HG03521 (cell line): ENCODE measurements at regions not wholly inside any gene's neighbourhood (a gene's known extent, or its start where the extent isn't known, plus 50 kb on each side); places are given as distances from the start of the nearest gene placed in this dataset.
A peak's percentile ranks its signal among the peaks of the same experiment; 100 is the strongest.
"Not testable (repeated sequence)": the region's sequence is repeated elsewhere in the genome, so short reads cannot be mapped to it uniquely, and the experiment has no call there.

ENCODE experiments used
- ATAC-seq: cut with Tn5 transposase; IDR thresholded peaks from one replicate; pipeline ENCODE4 v1.9.1; 2021; ENCODE audit warnings: mild to moderate bottlenecking, moderate library complexity; ENCODE audit not compliant: unreplicated experiment

- not testable (repeated sequence) for ATAC-seq
Observed at GRCh38 chr7:76971201-76971600, 61.0 kb downstream of the SPDYE17 start.

GRCh38 chr7:76969892-76970291, 62.3 kb downstream of the SPDYE17 start:
- not testable (repeated sequence) for ATAC-seq

DNA sequence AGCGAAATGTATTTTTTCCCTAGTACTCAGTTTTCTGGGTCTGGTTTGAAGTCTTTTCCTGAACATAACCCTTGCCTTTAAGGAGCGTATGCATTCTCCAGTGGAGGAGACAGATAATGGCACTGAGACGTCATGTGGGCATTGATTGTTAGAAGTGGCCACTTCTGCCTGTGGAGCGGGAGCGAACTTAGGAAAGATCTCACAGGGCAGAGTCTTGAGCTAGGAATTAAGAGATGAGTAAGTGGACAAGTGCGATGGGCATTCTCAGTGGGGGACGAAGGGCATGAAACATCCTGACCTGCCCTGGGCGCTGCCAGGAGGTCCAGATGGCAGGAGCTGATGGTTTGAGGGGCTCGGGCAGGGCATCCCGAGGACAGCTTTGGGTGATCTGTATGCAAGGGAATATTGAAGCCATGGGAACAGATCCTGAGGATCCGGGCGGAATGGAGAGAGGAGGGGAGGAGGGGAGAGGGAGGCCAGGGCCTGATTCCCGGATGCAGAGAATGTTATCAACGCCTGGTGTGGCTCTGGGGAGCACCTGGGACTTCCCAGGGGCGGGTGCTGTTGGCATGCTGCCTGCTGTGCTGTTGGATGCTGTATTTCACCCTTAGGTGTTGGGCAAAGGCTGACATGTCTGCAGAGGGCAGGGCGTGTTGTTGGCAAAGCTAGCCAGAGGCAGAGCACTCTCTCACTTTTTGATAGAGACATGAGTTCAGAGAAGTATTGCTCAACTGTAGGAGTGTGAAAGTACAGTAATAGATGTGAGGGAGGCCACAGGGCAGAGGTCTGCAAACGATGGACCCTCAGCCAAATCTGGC, 66.2 kb downstream of the SPDYE17 start:
- ATAC-seq: not testable (repeated sequence)

DNA sequence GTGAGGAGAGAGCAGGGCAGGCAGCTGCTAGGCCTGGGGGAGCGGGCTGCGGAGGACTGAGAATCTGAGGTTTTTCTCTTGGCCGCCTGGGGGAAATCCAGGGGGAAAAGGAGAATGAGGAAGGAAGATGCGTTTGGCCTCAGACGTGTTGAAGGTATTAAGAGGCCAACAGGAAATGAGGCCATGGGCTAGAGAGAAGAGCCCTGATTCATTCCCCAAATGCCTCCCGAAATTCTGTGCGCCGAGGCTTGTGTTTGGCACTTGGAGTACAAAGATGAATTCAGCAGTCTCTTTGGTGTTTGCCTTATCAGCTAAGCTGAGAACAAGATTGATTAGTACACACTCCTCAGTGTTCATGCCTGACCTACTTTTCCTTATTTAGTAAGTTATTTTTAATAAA, 68.1 kb downstream of the SPDYE17 start:
- ATAC-seq: not testable (repeated sequence)

GRCh38 chr7:76963061-76963460, 69.1 kb downstream of the SPDYE17 start:
- not testable (repeated sequence) for ATAC-seq

- peak; percentile 12 for ATAC-seq
Observed at GRCh38 chr7:76960400-76960986, 71.7 kb downstream of the SPDYE17 start.

GRCh38 chr7:76959573-76960399, 72.4 kb downstream of the SPDYE17 start:
- ATAC-seq: peak; percentile 97

- ATAC-seq: not testable (repeated sequence)
Observed at GRCh38 chr7:76956531-76956930, 75.6 kb downstream of the SPDYE17 start.

DNA sequence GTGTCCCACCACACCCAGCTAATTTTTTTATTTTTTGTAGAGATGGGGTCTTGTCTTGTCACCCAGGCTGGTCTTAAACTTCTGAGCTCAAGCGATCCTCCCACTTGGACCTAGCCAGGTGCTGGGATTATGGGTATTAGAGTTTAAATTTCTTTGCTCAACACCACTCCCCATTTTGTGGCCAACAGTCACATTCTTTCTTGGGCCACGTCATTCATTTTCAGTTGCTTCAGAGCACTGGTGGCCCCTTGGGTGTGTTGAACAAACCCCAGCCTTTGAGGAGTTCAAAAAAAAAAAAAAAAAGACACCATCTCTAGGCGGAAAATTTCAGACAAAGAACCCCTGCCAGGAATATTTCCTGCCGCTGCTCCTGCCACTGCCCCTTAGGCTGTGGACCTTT, 77.0 kb downstream of the SPDYE17 start:
- not testable (repeated sequence) for ATAC-seq

GRCh38 chr7:76944603-76945002, 87.6 kb downstream of the SPDYE17 start:
- peak; percentile 65 for ATAC-seq

DNA sequence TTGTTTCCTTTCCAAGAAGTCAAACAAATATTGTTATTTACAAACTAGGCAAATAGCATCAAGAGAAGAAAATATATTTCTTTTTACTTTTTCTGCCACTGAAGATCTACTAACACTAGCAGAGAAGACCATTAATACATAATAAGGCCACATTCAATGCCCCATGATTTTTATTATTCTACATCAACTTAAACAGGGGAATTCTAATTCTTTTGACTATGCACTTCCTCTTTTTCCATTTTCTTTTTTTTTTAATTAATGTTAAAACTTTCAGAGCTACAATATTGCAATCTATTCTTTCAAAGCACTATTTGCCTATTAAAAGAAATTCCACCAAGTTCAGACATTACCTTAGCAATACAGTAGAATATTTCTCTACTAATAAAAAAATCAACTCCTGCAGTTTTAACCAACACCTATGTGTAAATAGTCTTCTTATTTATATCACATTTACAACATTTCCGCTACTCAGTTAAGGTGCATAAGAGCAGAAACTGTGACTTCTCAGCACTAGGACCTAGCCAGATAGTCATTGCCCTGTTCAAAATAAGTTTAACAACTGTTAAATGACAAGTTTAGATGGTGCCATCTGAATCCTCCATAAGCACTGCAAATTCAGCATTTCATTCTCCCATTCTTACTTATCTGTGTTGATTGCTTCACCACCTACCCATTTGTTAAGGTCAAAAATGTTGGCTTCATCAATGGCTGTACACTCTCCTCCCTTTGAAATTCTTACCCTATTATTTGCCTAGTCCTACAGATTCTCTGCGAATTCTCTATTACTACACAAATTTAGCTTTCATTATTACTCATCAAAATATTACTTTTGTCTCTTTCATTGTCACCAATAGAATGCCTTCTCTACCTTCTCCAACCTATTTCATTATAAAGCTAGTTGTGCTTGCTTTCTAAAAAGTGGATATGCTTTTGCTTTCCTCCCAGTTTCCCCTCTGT, 90.1 kb downstream of the SPDYE17 start:
- ATAC-seq: not testable (repeated sequence)

- ATAC-seq: not testable (repeated sequence)
Observed at GRCh38 chr7:76937781-76938180, 94.4 kb downstream of the SPDYE17 start.

DNA sequence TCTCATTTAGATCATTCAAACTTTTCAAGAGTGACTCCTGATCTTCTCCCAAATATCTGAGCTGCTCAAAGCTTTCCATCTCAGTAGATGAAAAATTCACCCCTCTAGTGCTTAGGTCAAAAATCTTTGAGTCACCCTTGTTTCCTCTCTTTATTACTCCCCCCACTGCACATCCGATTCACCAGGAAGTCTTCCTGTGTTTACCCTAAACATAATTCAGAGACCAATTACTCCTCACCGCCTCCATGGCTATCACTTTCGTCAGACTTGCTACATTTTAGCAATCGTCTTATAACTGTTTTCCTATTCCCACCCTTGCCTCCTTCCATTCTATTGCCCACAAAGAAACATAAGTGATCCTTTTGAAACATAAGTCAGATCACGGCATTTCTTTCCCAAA, 94.8 kb downstream of the SPDYE17 start:
- ATAC-seq: not testable (repeated sequence)

GRCh38 chr7:76936346-76936745, 95.8 kb downstream of the SPDYE17 start:
- ATAC-seq: not testable (repeated sequence)

GRCh38 chr7:76934711-76935110, 97.5 kb downstream of the SPDYE17 start:
- ATAC-seq: not testable (repeated sequence)

GRCh38 chr7:76932957-76933356, 99.2 kb downstream of the SPDYE17 start:
- ATAC-seq: not testable (repeated sequence)

- ATAC-seq: not testable (repeated sequence)
Observed at GRCh38 chr7:76931441-76931840, 100.7 kb downstream of the SPDYE17 start.

GRCh38 chr7:76930416-76930815, 101.7 kb downstream of the SPDYE17 start:
- not testable (repeated sequence) for ATAC-seq

DNA sequence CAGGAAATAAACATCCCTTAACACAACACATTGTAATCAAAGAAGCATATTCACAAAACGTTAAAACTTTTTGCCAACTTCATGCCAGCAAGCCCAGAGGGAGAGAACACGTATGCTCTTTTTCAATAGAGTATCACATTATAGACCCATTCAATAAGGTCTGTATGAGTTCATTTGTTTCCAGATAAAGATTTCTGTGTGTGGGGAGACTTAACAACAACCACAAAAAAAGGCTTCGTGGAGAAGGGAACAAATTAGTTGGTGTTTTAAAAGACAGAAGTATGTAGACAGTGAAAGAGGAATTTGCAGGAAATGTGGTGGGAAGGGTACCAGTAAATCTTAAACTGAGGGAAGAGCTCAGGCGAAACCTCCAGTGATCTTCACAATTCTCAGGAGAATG, 103.4 kb downstream of the SPDYE17 start:
- not testable (repeated sequence) for ATAC-seq

- not testable (repeated sequence) for ATAC-seq
Observed at GRCh38 chr7:76927741-76928393, 104.3 kb downstream of the SPDYE17 start.
